Stomach (tissue), 8 donors: ENCODE measurements at regions not wholly inside any gene's neighbourhood (a gene's known extent, or its start where the extent isn't known, plus 50 kb on each side); places are given as distances from the start of the nearest gene placed in this dataset.
A peak's percentile ranks its signal among the peaks of the same experiment; 100 is the strongest.

Experiments
- DNase-seq, 2 donors: peaks; one replicate each; pipeline versions ENCODE4 v3.0.0 to v3.0.0-alpha.2; 2013 to 2019
- H3K27ac ChIP-seq, 5 donors: fragments of 200-600 bp in 4 of 5; sonication (generic) in 4 of 5; one replicate each; pipeline ENCODE4 v1.5.1; 2013 to 2019; ENCODE audit warnings: mild to moderate bottlenecking in 1 of 5, moderate library complexity in 1 of 5
- H3K27me3 ChIP-seq, 3 donors: fragments of 200-600 bp; sonication (generic); one replicate each; pipeline ENCODE4 v1.5.1; 2017 to 2019; ENCODE audit warnings: mixed run types in 1 of 3
- H3K36me3 ChIP-seq, 4 donors: fragments of 200-600 bp; sonication (generic); 1 replicate in 3 of 4; 2 replicates in 1 of 4; pipeline ENCODE4 v1.5.1; 2016 to 2019
- H3K4me1 ChIP-seq, 4 donors: fragments of 200-600 bp; sonication (generic); one replicate each; pipeline ENCODE4 v1.5.1; 2016 to 2019
- H3K4me3 ChIP-seq, 4 donors: fragments of 200-600 bp; sonication (generic) in 3 of 4; one replicate each; pipeline ENCODE4 v1.5.1; 2016 to 2019; ENCODE audit warnings: mild to moderate bottlenecking in 1 of 4
- H3K9me3 ChIP-seq, 4 donors: fragments of 200-600 bp; sonication (generic); one replicate each; pipeline ENCODE4 v1.5.1; 2016 to 2019
- EP300 ChIP-seq: sonication (generic); formaldehyde crosslinking; IDR thresholded peaks from one replicate; pipeline ENCODE4 v1.6.1; 2017; ENCODE audit warnings: antibody characterized with exemption
- POLR2A ChIP-seq, 4 donors: fragments of 450-650 bp; IDR thresholded peaks; one replicate each; pipeline ENCODE4 v1.6.1; 2016; ENCODE audit warnings: antibody characterized with exemption in 4 of 4, control low read depth in 2 of 4, mild to moderate bottlenecking in 1 of 4, moderate library complexity in 1 of 4
- POLR2AphosphoS5 ChIP-seq, 3 donors: sonication (generic); formaldehyde crosslinking; IDR thresholded peaks; one replicate each; pipeline ENCODE4 v1.6.1; 2016; ENCODE audit warnings: antibody characterized with exemption in 3 of 3
- WGBS, 5 donors: extraction: QIAGEN DNeasy Blood & Tissue Kit in 3 of 5; methylation state at CpG; one replicate each; pipeline versions ENCODE4 v1.1.5 to v1.1.7; 2013 to 2018; 5-methylcytosine and 5-hydroxymethylcytosine counted together
- intact Hi-C: fragments of 100-400 bp; cut with DNase I; formaldehyde crosslinking; loops from one replicate; pipeline ENCODE4 v1.15.1; 2023; ENCODE audit warnings: low total_unique reads
- TF ChIP-seq, protein P1 (sequence below), 7 experiments: fragments of 450-650 bp in 4 of 7; fragments of 200-600 bp in 3 of 7; sonication (generic) in 3 of 7; IDR thresholded peaks; one replicate each; pipeline ENCODE4 v1.5.1; 2016 to 2019; ENCODE audit warnings: antibody characterized with exemption in 7 of 7, control low read depth in 2 of 7, mild to moderate bottlenecking in 1 of 7
- donor health status: healthy with polysubstance abuse.
- donor health status: Bipolar disorder and iron deficiency.
- donor health status: healthy.

DNA sequence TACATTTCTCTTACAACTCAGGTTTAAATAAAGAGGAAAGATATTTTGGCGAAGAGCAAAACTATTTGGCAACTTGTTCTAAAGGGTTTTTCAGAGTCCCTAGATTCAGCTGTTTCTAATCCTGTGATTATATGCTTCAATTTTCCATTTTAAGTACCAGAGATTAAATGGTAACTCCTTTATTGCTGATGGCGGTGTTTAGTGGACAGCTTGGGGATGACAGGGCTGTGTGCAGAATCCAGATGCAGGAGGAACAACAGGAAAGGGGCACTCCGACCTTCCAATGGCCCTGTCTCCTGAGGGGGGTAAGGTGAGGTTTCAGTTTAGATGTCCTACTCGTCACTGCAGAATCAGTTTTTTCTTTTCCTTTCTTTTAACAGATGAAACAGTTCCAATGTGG is 405.0 kb downstream of the PDCD6IP start:
- no peaks in the 10 kb centered on the region for H3K27me3 ChIP-seq
- no peak overlapping the region for H3K27ac ChIP-seq
- intact Hi-C loops = no loop called here
- WGBS, 5 donors = 71 to 85% (median 77%) methylated on average over 4 of the region's 4 CpGs
- no peaks in the 10 kb centered on the region for H3K36me3 ChIP-seq
- peaks cover 0 to 13% (median 6%) of the 10 kb centered on the region in 4 donors for H3K4me1 ChIP-seq
- no peak overlapping the region for H3K4me3 ChIP-seq
- H3K9me3 ChIP-seq = no peaks in the 10 kb centered on the region
- DNase-seq = no peak
- TF ChIP-seq, protein P1, sequence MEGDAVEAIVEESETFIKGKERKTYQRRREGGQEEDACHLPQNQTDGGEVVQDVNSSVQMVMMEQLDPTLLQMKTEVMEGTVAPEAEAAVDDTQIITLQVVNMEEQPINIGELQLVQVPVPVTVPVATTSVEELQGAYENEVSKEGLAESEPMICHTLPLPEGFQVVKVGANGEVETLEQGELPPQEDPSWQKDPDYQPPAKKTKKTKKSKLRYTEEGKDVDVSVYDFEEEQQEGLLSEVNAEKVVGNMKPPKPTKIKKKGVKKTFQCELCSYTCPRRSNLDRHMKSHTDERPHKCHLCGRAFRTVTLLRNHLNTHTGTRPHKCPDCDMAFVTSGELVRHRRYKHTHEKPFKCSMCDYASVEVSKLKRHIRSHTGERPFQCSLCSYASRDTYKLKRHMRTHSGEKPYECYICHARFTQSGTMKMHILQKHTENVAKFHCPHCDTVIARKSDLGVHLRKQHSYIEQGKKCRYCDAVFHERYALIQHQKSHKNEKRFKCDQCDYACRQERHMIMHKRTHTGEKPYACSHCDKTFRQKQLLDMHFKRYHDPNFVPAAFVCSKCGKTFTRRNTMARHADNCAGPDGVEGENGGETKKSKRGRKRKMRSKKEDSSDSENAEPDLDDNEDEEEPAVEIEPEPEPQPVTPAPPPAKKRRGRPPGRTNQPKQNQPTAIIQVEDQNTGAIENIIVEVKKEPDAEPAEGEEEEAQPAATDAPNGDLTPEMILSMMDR (IDR thresholded peaks at IDR 0.05) = no peak

DNA sequence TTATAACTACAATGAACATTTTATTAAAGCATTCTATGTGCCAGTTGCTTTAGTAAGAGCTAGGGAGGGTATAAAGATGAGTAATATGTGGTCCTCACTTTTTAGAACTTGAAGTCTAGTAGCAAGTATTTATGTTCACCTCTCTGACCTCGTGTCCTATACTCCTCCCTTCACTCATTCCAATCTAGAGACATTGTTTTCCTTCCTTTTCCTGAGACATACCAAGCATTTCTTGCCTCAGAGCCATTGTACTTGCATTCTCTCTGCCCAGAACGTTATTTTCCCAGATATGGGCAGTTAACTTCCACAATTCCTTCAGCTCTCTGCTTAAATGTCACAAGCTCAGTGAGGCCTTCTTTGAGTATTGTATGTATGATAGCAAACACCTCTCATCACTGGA is 408.6 kb downstream of the PDCD6IP start:
- Histone ChIP-seq H3K9me3 (no peaks in the 10 kb centered on the region), H3K4me1 (peaks cover 5 to 27% (median 14%) of the 10 kb centered on the region in 4 donors), H3K36me3 (no peaks in the 10 kb centered on the region), H3K27me3 (no peaks in the 10 kb centered on the region), H3K27ac (peak overlapping the region in 1 of 5 donors; percentile 53), H3K4me3 (no peak overlapping the region)
- TF ChIP-seq EP300 = no peak
- no peak for TF ChIP-seq POLR2A (IDR thresholded peaks at IDR 0.05)
- TF ChIP-seq, protein P1 (IDR thresholded peaks at IDR 0.05) = no peak
- TF ChIP-seq POLR2AphosphoS5 (IDR thresholded peaks at IDR 0.05) = no peak
- WGBS, 5 donors = 7 to 30% (median 19%) methylated on average over 2 of the region's 2 CpGs
- intact Hi-C loops = no loop called here
- no peak for DNase-seq

DNA sequence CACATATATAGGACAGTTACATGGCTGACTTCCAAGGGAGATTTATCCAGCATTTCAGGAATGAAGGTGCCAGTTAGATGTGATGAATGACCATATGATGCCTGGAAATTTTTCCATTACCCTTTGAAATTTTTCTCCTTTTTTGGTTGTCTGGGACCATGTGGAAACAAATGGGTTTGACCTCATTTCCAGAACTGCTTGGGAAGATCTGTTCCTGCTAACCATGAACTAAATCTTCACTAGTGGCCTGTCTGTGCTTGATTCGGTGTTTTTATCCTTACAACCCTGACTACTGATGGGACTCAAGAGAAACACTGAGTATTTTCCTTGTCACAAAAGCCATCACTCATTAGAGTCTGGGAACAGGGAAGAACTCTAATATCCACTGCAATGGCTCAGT is 409.4 kb downstream of the PDCD6IP start:
- H3K4me1 ChIP-seq = peaks cover 12 to 35% (median 22%) of the 10 kb centered on the region in 4 donors
- no peaks in the 10 kb centered on the region for H3K9me3 ChIP-seq
- H3K4me3 ChIP-seq = no peak overlapping the region
- WGBS, 5 donors = 59 to 97% (median 76%) methylated on average over 1 of the region's 1 CpG
- H3K36me3 ChIP-seq = no peaks in the 10 kb centered on the region
- TF ChIP-seq POLR2A (IDR thresholded peaks at IDR 0.05) (no peak), POLR2AphosphoS5 (IDR thresholded peaks at IDR 0.05) (peak in 1 of 3 donors; percentile 32)
- H3K27me3 ChIP-seq = no peaks in the 10 kb centered on the region
- DNase-seq = peak in 1 of 2 donors; percentile 32
- intact Hi-C loops = no loop called here
- H3K27ac ChIP-seq = peak overlapping the region in 3 of 5 donors; percentile 24 to 54 (median 48)

DNA sequence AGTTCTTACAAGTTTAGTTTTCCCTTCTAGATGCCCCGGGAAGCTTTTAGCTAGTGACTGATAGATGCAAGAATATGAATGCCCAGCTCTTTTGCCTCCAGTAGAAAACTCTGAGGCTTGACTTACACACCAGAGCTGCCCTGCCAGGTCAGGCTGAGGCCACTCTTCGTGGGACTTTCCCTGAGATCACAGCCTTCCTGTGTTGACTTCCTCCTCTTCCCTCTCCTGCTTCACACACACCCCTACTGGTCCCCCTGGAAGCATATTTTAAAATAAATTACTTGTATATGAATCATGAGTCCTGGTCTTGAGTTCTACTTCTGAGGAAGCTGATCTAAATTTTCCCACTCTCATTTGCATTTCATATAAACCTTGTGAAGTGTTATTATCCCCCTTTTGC is 413.7 kb downstream of the PDCD6IP start:
- WGBS, 5 donors = 19 to 39% (median 29%) methylated on average over 2 of the region's 2 CpGs
- no peaks in the 10 kb centered on the region for H3K27me3 ChIP-seq
- no peaks in the 10 kb centered on the region for H3K9me3 ChIP-seq
- DNase-seq = peak; percentile 20 to 47
- H3K4me1 ChIP-seq = peaks cover 15 to 42% (median 32%) of the 10 kb centered on the region in 4 donors
- no peaks in the 10 kb centered on the region for H3K36me3 ChIP-seq
- intact Hi-C loops = no loop called here
- TF ChIP-seq, protein P1 (IDR thresholded peaks at IDR 0.05) = no peak
- TF ChIP-seq EP300 (no peak), POLR2AphosphoS5 (IDR thresholded peaks at IDR 0.05) (no peak), POLR2A (IDR thresholded peaks at IDR 0.05) (no peak)
- no peak overlapping the region for H3K4me3 ChIP-seq
- peak overlapping the region in 4 of 5 donors; percentile 65 to 82 (median 79) for H3K27ac ChIP-seq

DNA sequence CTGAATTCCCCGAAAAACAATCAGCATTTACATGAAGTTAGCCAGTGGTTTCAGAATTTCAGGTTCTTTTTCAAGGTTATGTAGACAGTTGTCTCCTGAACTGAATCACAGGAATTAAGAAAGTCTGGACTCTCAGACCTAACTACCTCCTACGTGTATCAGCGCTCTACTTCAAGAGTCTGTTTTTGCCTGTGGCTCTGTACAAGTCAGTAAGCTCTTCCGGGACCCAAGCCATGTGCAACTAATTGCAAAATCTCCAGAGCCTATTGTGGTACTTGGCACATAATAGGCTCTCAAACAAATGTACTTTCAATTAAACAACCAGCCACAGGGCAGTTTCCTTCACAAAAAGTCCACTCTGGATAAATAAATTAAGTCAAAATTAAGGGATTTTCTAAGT is 414.2 kb downstream of the PDCD6IP start:
- Histone ChIP-seq H3K4me3 (no peak overlapping the region), H3K36me3 (no peaks in the 10 kb centered on the region), H3K4me1 (peaks cover 15 to 42% (median 31%) of the 10 kb centered on the region in 4 donors), H3K9me3 (no peaks in the 10 kb centered on the region), H3K27ac (peak overlapping the region in 4 of 5 donors; percentile 65 to 82 (median 79)), H3K27me3 (no peaks in the 10 kb centered on the region)
- peak; percentile 24 to 71 for DNase-seq
- TF ChIP-seq, protein P1 (IDR thresholded peaks at IDR 0.05) = no peak
- TF ChIP-seq POLR2AphosphoS5 (IDR thresholded peaks at IDR 0.05) (peak; percentile 15 to 73 (median 36)), POLR2A (IDR thresholded peaks at IDR 0.05) (no peak), EP300 (no peak)
- 30 to 49% (median 41%) methylated on average over 4 of the region's 4 CpGs for WGBS, 5 donors
- intact Hi-C loops = no loop called here
